ENCODE measurements at regions not wholly inside any gene's neighbourhood (a gene's known extent, or its start where the extent isn't known, plus 50 kb on each side); places are given as distances from the start of the nearest gene placed in this dataset.

- DNase-seq, result no peak
- Mint-ChIP-seq H3K4me3 (no peak overlapping the region), H3K27ac (no peak overlapping the region), H3K27me3 (ENCODE audit: insufficient read depth) (peaks cover 32% of the 10 kb centered on the region), H3K4me1 (ENCODE audit: low read depth) (no peaks in the 10 kb centered on the region), H3K9me3 (no peaks in the 10 kb centered on the region), H3K36me3 (ENCODE audit: low read depth) (no peaks in the 10 kb centered on the region)
- TF ChIP-seq CTCF (IDR thresholded peaks at IDR 0.05), result no peak
Observed at GRCh38 chr16:66144641-66145040, 221.8 kb upstream of the CDH5 start.

GRCh38 chr16:66143415-66143814 lies 223.1 kb upstream of the CDH5 start:
- DNase-seq, result no peak
- no peaks in the 10 kb centered on the region for H3K9me3 Mint-ChIP-seq
- peaks cover 36% of the 10 kb centered on the region for H3K27me3 Mint-ChIP-seq (ENCODE audit: insufficient read depth)
- H3K4me3 Mint-ChIP-seq, result no peak overlapping the region
- TF ChIP-seq CTCF (IDR thresholded peaks at IDR 0.05), result no peak
- H3K4me1 Mint-ChIP-seq (ENCODE audit: low read depth), result no peaks in the 10 kb centered on the region
- H3K36me3 Mint-ChIP-seq (ENCODE audit: low read depth), result no peaks in the 10 kb centered on the region
- H3K27ac Mint-ChIP-seq, result no peak overlapping the region

- no peaks in the 10 kb centered on the region for H3K9me3 Mint-ChIP-seq
- DNase-seq, result no peak
- H3K4me1 Mint-ChIP-seq (ENCODE audit: low read depth), result no peaks in the 10 kb centered on the region
- no peaks in the 10 kb centered on the region for H3K36me3 Mint-ChIP-seq (ENCODE audit: low read depth)
- no peak overlapping the region for H3K27ac Mint-ChIP-seq
- peaks cover 37% of the 10 kb centered on the region for H3K27me3 Mint-ChIP-seq (ENCODE audit: insufficient read depth)
- no peak overlapping the region for H3K4me3 Mint-ChIP-seq
- no peak for TF ChIP-seq CTCF (IDR thresholded peaks at IDR 0.05)
Observed at GRCh38 chr16:66141885-66142284, 224.6 kb upstream of the CDH5 start.

- H3K4me3 Mint-ChIP-seq, result no peak overlapping the region
- H3K27me3 Mint-ChIP-seq (ENCODE audit: insufficient read depth), result peaks cover 30% of the 10 kb centered on the region
- no peaks in the 10 kb centered on the region for H3K9me3 Mint-ChIP-seq
- no peak for TF ChIP-seq CTCF (IDR thresholded peaks at IDR 0.05)
- H3K4me1 Mint-ChIP-seq (ENCODE audit: low read depth), result peaks cover 10% of the 10 kb centered on the region; the same call in 1 of the 2 replicates
- H3K27ac Mint-ChIP-seq, result no peak overlapping the region
- no peak for DNase-seq
- no peaks in the 10 kb centered on the region for H3K36me3 Mint-ChIP-seq (ENCODE audit: low read depth)
Observed at GRCh38 chr16:66137853-66138252, 228.6 kb upstream of the CDH5 start.

DNA sequence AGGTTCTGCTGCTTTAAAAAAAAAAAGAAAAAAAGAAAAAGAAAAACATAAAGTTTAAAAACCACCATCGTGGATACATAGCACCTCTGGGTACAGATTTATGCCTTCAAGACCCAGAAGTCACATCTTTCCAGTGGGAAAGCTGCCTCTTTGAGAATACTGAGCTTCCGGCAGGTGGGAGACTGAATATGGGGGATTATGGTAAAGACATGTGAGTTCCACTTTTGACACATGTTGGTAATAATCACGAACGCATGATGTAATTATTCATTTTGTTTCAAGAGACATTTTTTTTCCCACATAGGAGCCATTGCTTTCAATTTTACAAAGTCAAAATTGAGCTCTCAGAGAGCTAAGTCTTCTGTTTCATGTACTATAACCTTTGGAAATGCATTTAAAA lies 229.7 kb upstream of the CDH5 start:
- no peak for TF ChIP-seq CTCF (IDR thresholded peaks at IDR 0.05)
- Mint-ChIP-seq H3K36me3 (ENCODE audit: low read depth) (no peaks in the 10 kb centered on the region), H3K4me1 (ENCODE audit: low read depth) (peaks cover 20% of the 10 kb centered on the region), H3K27me3 (ENCODE audit: insufficient read depth) (peaks cover 29% of the 10 kb centered on the region), H3K27ac (no peak overlapping the region), H3K9me3 (no peaks in the 10 kb centered on the region), H3K4me3 (no peak overlapping the region)
- no peak for DNase-seq

DNA sequence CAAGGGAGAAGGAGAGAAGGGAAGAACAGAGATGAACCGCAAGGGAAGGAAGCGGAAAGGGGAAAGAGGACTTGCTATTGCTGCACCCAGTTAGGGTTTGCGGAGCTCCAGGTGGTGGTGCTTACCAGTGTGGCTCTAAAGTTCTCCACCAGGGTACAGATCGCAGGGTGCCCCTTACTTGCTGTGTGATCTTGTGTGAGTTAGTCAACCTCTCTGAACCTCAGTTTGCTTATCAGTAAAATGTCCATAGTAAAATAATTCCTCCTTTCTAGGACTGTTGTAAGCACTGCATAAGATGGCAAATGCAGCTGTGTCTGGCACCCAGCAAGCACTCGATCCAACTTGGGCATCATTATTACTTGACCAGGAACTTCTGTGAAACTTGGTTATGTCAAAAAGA lies 230.7 kb upstream of the CDH5 start:
- no peaks in the 10 kb centered on the region for H3K9me3 Mint-ChIP-seq
- H3K27ac Mint-ChIP-seq, result no peak overlapping the region
- peaks cover 30% of the 10 kb centered on the region for H3K4me1 Mint-ChIP-seq (ENCODE audit: low read depth)
- H3K27me3 Mint-ChIP-seq (ENCODE audit: insufficient read depth), result peaks cover 20% of the 10 kb centered on the region
- no peak for DNase-seq
- H3K4me3 Mint-ChIP-seq, result no peak overlapping the region
- H3K36me3 Mint-ChIP-seq (ENCODE audit: low read depth), result no peaks in the 10 kb centered on the region
- TF ChIP-seq CTCF (IDR thresholded peaks at IDR 0.05), result no peak
